Keratinocyte (primary cell): ENCODE measurements at regions not wholly inside any gene's neighbourhood (a gene's known extent, or its start where the extent isn't known, plus 50 kb on each side); places are given as distances from the start of the nearest gene placed in this dataset.

Experiments
- DNase-seq: peaks from one replicate; pipeline ENCODE4 v3.0.0-alpha.2; 2011; ENCODE audit warnings: low read depth, missing footprints, low spot score
- FAIRE-seq: peaks from 2 replicates; lab custom pipeline; 2011; peaks lifted over from hg19 to GRCh38; lab: Jason Lieb, UNC
- H2AFZ ChIP-seq: 2 replicates; pipeline ENCODE4 v1.6.0; 2012; ENCODE audit warnings: low read length, control low read depth, inconsistent platforms; ENCODE audit not compliant: control insufficient read depth
- H3K27ac ChIP-seq: 2 replicates; pipeline ENCODE4 v1.5.1; 2011; ENCODE audit warnings: low read length; ENCODE audit not compliant: control insufficient read depth, insufficient read depth
- H3K27me3 ChIP-seq: 3 replicates; pipeline ENCODE4 v1.6.0; 2011; ENCODE audit warnings: low read length; ENCODE audit not compliant: control insufficient read depth, insufficient read depth; ENCODE audit errors: extremely low read depth
- H3K36me3 ChIP-seq, 2 experiments: 2 replicates in 1 of 2; 3 replicates in 1 of 2; pipeline ENCODE4 v1.5.1; 2011; ENCODE audit warnings: low read length in 2 of 2, mild to moderate bottlenecking in 1 of 2; ENCODE audit not compliant: control insufficient read depth in 2 of 2, insufficient read depth in 2 of 2; ENCODE audit errors: extremely low read depth in 1 of 2
- H3K4me1 ChIP-seq: 3 replicates; pipeline ENCODE4 v1.5.1; 2011; ENCODE audit warnings: low read length; ENCODE audit not compliant: control insufficient read depth, insufficient read depth; ENCODE audit errors: extremely low read depth
- H3K4me2 ChIP-seq: 3 replicates; pipeline ENCODE4 v1.6.0; 2011; ENCODE audit warnings: low read depth, low read length; ENCODE audit not compliant: control insufficient read depth, insufficient read depth; ENCODE audit errors: extremely low read depth
- H3K4me3 ChIP-seq, 3 experiments: fragments of 200-600 bp in 1 of 3; sonication (generic) in 1 of 3; 2 replicates in 2 of 3; 3 replicates in 1 of 3; pipeline ENCODE4 v1.5.1; 2011 to 2016; ENCODE audit warnings: low read length in 3 of 3, mild to moderate bottlenecking in 3 of 3, control low read depth in 2 of 3, inconsistent platforms in 1 of 3, low read depth in 1 of 3, mixed read lengths in 1 of 3, mixed run types in 1 of 3, moderate library complexity in 1 of 3; ENCODE audit not compliant: control insufficient read depth in 2 of 3, insufficient read depth in 2 of 3; ENCODE audit errors: extremely low read depth in 1 of 3
- H3K79me2 ChIP-seq: 2 replicates; pipeline ENCODE4 v1.6.0; 2012; ENCODE audit warnings: low read length; ENCODE audit not compliant: control insufficient read depth, insufficient read depth
- H3K9ac ChIP-seq: 3 replicates; pipeline ENCODE4 v1.6.0; 2011; ENCODE audit warnings: low read length; ENCODE audit not compliant: control insufficient read depth, insufficient read depth; ENCODE audit errors: extremely low read depth
- H3K9me1 ChIP-seq: 3 replicates; pipeline ENCODE4 v1.6.0; 2011; ENCODE audit warnings: low read length; ENCODE audit not compliant: control insufficient read depth, insufficient read depth; ENCODE audit errors: extremely low read depth
- H3K9me3 ChIP-seq: 2 replicates; pipeline ENCODE4 v1.5.1; 2012; ENCODE audit warnings: low read depth, low read length; ENCODE audit not compliant: control insufficient read depth
- H4K20me1 ChIP-seq: 3 replicates; pipeline ENCODE4 v1.6.0; 2011; ENCODE audit warnings: low read length; ENCODE audit not compliant: control insufficient read depth, insufficient read depth; ENCODE audit errors: extremely low read depth
- EZH2 ChIP-seq: IDR thresholded peaks from one replicate; pipeline ENCODE4 v1.6.1; 2012; ENCODE audit warnings: inconsistent platforms, mild to moderate bottlenecking, low read length, moderate library complexity
- dilution Hi-C: fragments of 300-500 bp; cut with MboI; formaldehyde crosslinking; loops from one replicate; pipeline ENCODE4 v1.7.0; 2020; ENCODE audit warnings: low sequenced_read_pairs; ENCODE audit not compliant: extremely low pct_ligation_motif_present
- TF ChIP-seq, protein P1 (sequence below), 3 experiments: IDR thresholded peaks in 1 of 3; conservative IDR thresholded peaks in 1 of 3; optimal IDR thresholded peaks in 1 of 3; 2 replicates in 2 of 3; 3 replicates in 1 of 3; pipeline versions ENCODE3 to v1.5.1; 2011; ENCODE audit warnings: low read length in 3 of 3, mild to moderate bottlenecking in 3 of 3, moderate library complexity in 2 of 3, control low read depth in 1 of 3, inconsistent platforms in 1 of 3; ENCODE audit not compliant: insufficient read depth in 2 of 3; ENCODE audit errors: extremely low read depth in 1 of 3

GRCh38 chr9:93890436-93890935 lies 64.7 kb downstream of the BARX1 start:
- no peak overlapping the region for H3K4me2 ChIP-seq
- no peak for FAIRE-seq

DNA sequence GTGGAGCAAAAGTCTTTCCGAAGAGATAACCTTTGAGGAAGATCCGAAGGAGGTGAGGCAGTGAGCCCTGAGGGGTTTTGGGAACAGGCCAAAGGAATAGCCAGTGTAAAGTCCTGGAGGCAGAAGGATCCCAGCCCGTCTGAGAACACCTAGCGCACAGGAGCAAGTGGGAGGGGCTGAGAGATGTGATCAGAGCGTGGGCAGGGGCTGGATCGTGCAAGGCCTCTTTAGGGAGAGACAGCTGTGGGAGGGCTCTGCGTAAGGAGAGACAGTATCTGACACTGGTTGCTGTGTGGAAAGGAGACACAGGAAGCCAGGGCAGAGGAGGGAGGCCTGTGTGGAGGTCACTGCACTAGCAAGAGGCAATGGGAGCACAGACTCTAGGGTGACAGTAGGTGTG lies 68.2 kb downstream of the BARX1 start:
- H2AFZ ChIP-seq, result no peak overlapping the region
- H3K9me3 ChIP-seq, result no peaks in the 10 kb centered on the region
- DNase-seq (no peak), FAIRE-seq (no peak)
- H3K9ac ChIP-seq, result no peak overlapping the region
- H3K79me2 ChIP-seq, result no peaks in the 10 kb centered on the region
- no peak for TF ChIP-seq EZH2
- TF ChIP-seq, protein P1, sequence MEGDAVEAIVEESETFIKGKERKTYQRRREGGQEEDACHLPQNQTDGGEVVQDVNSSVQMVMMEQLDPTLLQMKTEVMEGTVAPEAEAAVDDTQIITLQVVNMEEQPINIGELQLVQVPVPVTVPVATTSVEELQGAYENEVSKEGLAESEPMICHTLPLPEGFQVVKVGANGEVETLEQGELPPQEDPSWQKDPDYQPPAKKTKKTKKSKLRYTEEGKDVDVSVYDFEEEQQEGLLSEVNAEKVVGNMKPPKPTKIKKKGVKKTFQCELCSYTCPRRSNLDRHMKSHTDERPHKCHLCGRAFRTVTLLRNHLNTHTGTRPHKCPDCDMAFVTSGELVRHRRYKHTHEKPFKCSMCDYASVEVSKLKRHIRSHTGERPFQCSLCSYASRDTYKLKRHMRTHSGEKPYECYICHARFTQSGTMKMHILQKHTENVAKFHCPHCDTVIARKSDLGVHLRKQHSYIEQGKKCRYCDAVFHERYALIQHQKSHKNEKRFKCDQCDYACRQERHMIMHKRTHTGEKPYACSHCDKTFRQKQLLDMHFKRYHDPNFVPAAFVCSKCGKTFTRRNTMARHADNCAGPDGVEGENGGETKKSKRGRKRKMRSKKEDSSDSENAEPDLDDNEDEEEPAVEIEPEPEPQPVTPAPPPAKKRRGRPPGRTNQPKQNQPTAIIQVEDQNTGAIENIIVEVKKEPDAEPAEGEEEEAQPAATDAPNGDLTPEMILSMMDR (optimal IDR thresholded peaks at IDR 0.05 in 1 of 3, IDR thresholded peaks at IDR 0.05 in 1 of 3, conservative IDR thresholded peaks at IDR 0.05 in 1 of 3; ENCODE audit: extremely low read depth in 1 of 3, insufficient read depth in 2 of 3, low read length in 3 of 3), result no peak
- H4K20me1 ChIP-seq, result no peaks in the 10 kb centered on the region
- no peaks in the 10 kb centered on the region for H3K9me1 ChIP-seq
- H3K27me3 ChIP-seq, result no peaks in the 10 kb centered on the region
- dilution Hi-C loops, result no loop called here
- no peaks in the 10 kb centered on the region for H3K36me3 ChIP-seq
- H3K4me1 ChIP-seq, result no peaks in the 10 kb centered on the region
- no peak overlapping the region for H3K27ac ChIP-seq
- H3K4me2 ChIP-seq, result no peak overlapping the region
- no peak overlapping the region for H3K4me3 ChIP-seq

More at GRCh38 chr9:93890436-93890935, 64.7 kb downstream of the BARX1 start:
- no peak for DNase-seq
- no peaks in the 10 kb centered on the region for H3K9me1 ChIP-seq
- H3K36me3 ChIP-seq, result no peaks in the 10 kb centered on the region
- no peak for TF ChIP-seq EZH2
- TF ChIP-seq, protein P1 (optimal IDR thresholded peaks at IDR 0.05 in 1 of 3, IDR thresholded peaks at IDR 0.05 in 1 of 3, conservative IDR thresholded peaks at IDR 0.05 in 1 of 3; ENCODE audit: extremely low read depth in 1 of 3, insufficient read depth in 2 of 3, low read length in 3 of 3), result no peak
- H3K9me3 ChIP-seq, result peaks cover 2% of the 10 kb centered on the region
- H3K27me3 ChIP-seq, result peaks cover 6% of the 10 kb centered on the region
- H3K4me1 ChIP-seq, result no peaks in the 10 kb centered on the region
- H3K79me2 ChIP-seq, result no peaks in the 10 kb centered on the region
- no peaks in the 10 kb centered on the region for H4K20me1 ChIP-seq
- H3K4me3 ChIP-seq, result no peak overlapping the region
- H3K9ac ChIP-seq, result no peak overlapping the region
- no peak overlapping the region for H3K27ac ChIP-seq
- no peak overlapping the region for H2AFZ ChIP-seq
- dilution Hi-C loops, result no loop called here
